Nephron (organoid): ENCODE measurements at regions not wholly inside any gene's neighbourhood (a gene's known extent, or its start where the extent isn't known, plus 50 kb on each side); places are given as distances from the start of the nearest gene placed in this dataset.

Source experiments
- H3K27ac Mint-ChIP-seq, 3 experiments: 2 replicates each; pipeline ENCODE4 v1.8.0; 2020; ENCODE audit warnings: mixed read lengths in 3 of 3, mild to moderate bottlenecking in 2 of 3, moderate library complexity in 1 of 3
- H3K27me3 Mint-ChIP-seq: 2 replicates; pipeline ENCODE4 v1.8.0; 2021; ENCODE audit warnings: low read depth, mild to moderate bottlenecking, moderate library complexity, mixed read lengths
- H3K36me3 Mint-ChIP-seq: 2 replicates; pipeline ENCODE4 v1.8.0; 2020; ENCODE audit warnings: low read depth, mixed read lengths
- H3K4me1 Mint-ChIP-seq: 2 replicates; pipeline ENCODE4 v1.8.0; 2020; ENCODE audit warnings: mixed read lengths
- H3K4me3 Mint-ChIP-seq, 3 experiments: 2 replicates each; pipeline ENCODE4 v1.8.0; 2020; ENCODE audit warnings: mild to moderate bottlenecking in 3 of 3, mixed read lengths in 3 of 3, moderate library complexity in 2 of 3
- H3K9me3 Mint-ChIP-seq: 2 replicates; pipeline ENCODE4 v1.8.0; 2020; ENCODE audit warnings: mixed read lengths
- CTCF ChIP-seq, 3 experiments: fragments of 200-600 bp; sonication (generic); IDR thresholded peaks; one replicate each; pipeline ENCODE4 v1.5.0; 2021; ENCODE audit warnings: antibody characterized with exemption in 3 of 3; ENCODE audit not compliant: unreplicated experiment in 3 of 3

GRCh38 chr5:165527577-165527976, 2022.2 kb downstream of the MAT2B start:
- Mint-ChIP-seq H3K27me3 (no peaks in the 10 kb centered on the region), H3K27ac (no peak overlapping the region)

GRCh38 chr5:165538065-165538464, 2032.6 kb downstream of the MAT2B start:
- no peak overlapping the region for H3K27ac Mint-ChIP-seq
- no peaks in the 10 kb centered on the region for H3K27me3 Mint-ChIP-seq
- no peaks in the 10 kb centered on the region for H3K36me3 Mint-ChIP-seq
- no peak for TF ChIP-seq CTCF (IDR thresholded peaks at IDR 0.05; ENCODE audit: unreplicated experiment in 3 of 3)
- H3K4me3 Mint-ChIP-seq = no peak overlapping the region
- H3K4me1 Mint-ChIP-seq = no peaks in the 10 kb centered on the region
- no peaks in the 10 kb centered on the region for H3K9me3 Mint-ChIP-seq

More at GRCh38 chr5:165527577-165527976, 2022.2 kb downstream of the MAT2B start:
- Mint-ChIP-seq H3K4me3 (no peak overlapping the region), H3K4me1 (no peaks in the 10 kb centered on the region), H3K36me3 (peaks cover 6% of the 10 kb centered on the region), H3K9me3 (peaks cover 28% of the 10 kb centered on the region)
- TF ChIP-seq CTCF (IDR thresholded peaks at IDR 0.05; ENCODE audit: unreplicated experiment in 3 of 3) = no peak

- Mint-ChIP-seq H3K27me3 (no peaks in the 10 kb centered on the region), H3K4me3 (no peak overlapping the region), H3K4me1 (no peaks in the 10 kb centered on the region), H3K9me3 (no peaks in the 10 kb centered on the region), H3K27ac (no peak overlapping the region), H3K36me3 (no peaks in the 10 kb centered on the region)
- TF ChIP-seq CTCF (IDR thresholded peaks at IDR 0.05; ENCODE audit: unreplicated experiment in 3 of 3) = no peak
These were observed 2054.2 kb downstream of the MAT2B start for GRCh38 chr5:165559645-165560044.

- Mint-ChIP-seq H3K27me3 (no peaks in the 10 kb centered on the region), H3K4me1 (no peaks in the 10 kb centered on the region), H3K27ac (no peak overlapping the region), H3K4me3 (no peak overlapping the region), H3K36me3 (no peaks in the 10 kb centered on the region), H3K9me3 (no peaks in the 10 kb centered on the region)
- no peak for TF ChIP-seq CTCF (IDR thresholded peaks at IDR 0.05; ENCODE audit: unreplicated experiment in 3 of 3)
These were observed 2055.2 kb downstream of the MAT2B start for GRCh38 chr5:165560648-165561047.

- Mint-ChIP-seq H3K36me3 (no peaks in the 10 kb centered on the region), H3K27ac (no peak overlapping the region), H3K9me3 (peaks cover under 1% of the 10 kb centered on the region), H3K4me3 (no peak overlapping the region), H3K4me1 (no peaks in the 10 kb centered on the region), H3K27me3 (no peaks in the 10 kb centered on the region)
- TF ChIP-seq CTCF (IDR thresholded peaks at IDR 0.05; ENCODE audit: unreplicated experiment in 3 of 3) = no peak
These were observed 2060.5 kb downstream of the MAT2B start for GRCh38 chr5:165565911-165566310.

- no peaks in the 10 kb centered on the region for H3K36me3 Mint-ChIP-seq
- H3K27me3 Mint-ChIP-seq = no peaks in the 10 kb centered on the region
- peaks cover 5% of the 10 kb centered on the region for H3K9me3 Mint-ChIP-seq
- H3K4me3 Mint-ChIP-seq = no peak overlapping the region
- H3K27ac Mint-ChIP-seq = no peak overlapping the region
- H3K4me1 Mint-ChIP-seq = no peaks in the 10 kb centered on the region
- no peak for TF ChIP-seq CTCF (IDR thresholded peaks at IDR 0.05; ENCODE audit: unreplicated experiment in 3 of 3)
These were observed 2064.1 kb downstream of the MAT2B start for GRCh38 chr5:165569551-165569950.
